B cell (primary cell): ENCODE measurements at regions not wholly inside any gene's neighbourhood (a gene's known extent, or its start where the extent isn't known, plus 50 kb on each side); places are given as distances from the start of the nearest gene placed in this dataset.

Experiments
- ATAC-seq: fragments of 200-7000 bp; cut with Tn5 transposase; one replicate; pipeline ENCODE4 v1.10.0; 2021; ENCODE audit warnings: low read depth, mild to moderate bottlenecking, moderate number of reproducible peaks, moderate library complexity
- CTCF ChIA-PET: fragments of 350-600 bp; sonication (Branson Sonifier 250); formaldehyde crosslinking; loops from one replicate; lab custom pipeline; 2021; ENCODE audit warnings: antibody characterized with exemption, inconsistent platforms; lab: Charles Lee
- POLR2A ChIA-PET: fragments of 350-600 bp; sonication (Branson Sonifier 250); formaldehyde crosslinking; loops from one replicate; lab custom pipeline; 2021; ENCODE audit warnings: antibody characterized with exemption; lab: Charles Lee
- DNase-seq: peaks from one replicate; pipeline ENCODE4 v3.0.0; 2013
- H2AFZ ChIP-seq: 2 replicates; pipeline ENCODE4 v1.6.1; 2012; ENCODE audit warnings: mild to moderate bottlenecking, low read depth, low read length; ENCODE audit not compliant: insufficient read depth, poor library complexity, severe bottlenecking
- H3K27ac ChIP-seq, 2 donors: 1 replicate in 1 of 2; 2 replicates in 1 of 2; pipeline ENCODE4 v1.5.1; 2012 to 2013; ENCODE audit warnings: low read length in 2 of 2, mild to moderate bottlenecking in 2 of 2, moderate library complexity in 1 of 2
- H3K27me3 ChIP-seq, 4 experiments: fragments of 200-600 bp in 1 of 4; sonication (generic) in 1 of 4; replicated peaks in 1 of 4; 1 replicate in 2 of 4; 2 replicates in 2 of 4; pipeline versions ENCODE4 v1.6.1 to v1.7.0; 2013 to 2016; ENCODE audit warnings: low read length in 3 of 4, mild to moderate bottlenecking in 2 of 4, mixed read lengths in 1 of 4, moderate library complexity in 1 of 4; ENCODE audit not compliant: insufficient read depth in 4 of 4, control insufficient read depth in 3 of 4; ENCODE audit errors: control extremely low read depth in 1 of 4
- H3K36me3 ChIP-seq, 2 experiments: replicated peaks in 1 of 2; 1 replicate in 1 of 2; 2 replicates in 1 of 2; pipeline versions ENCODE4 v1.6.1 to v1.7.1; 2013; ENCODE audit warnings: low read length in 1 of 2; ENCODE audit not compliant: insufficient read depth in 2 of 2, control insufficient read depth in 1 of 2; ENCODE audit errors: control extremely low read depth in 1 of 2, extremely low read depth in 1 of 2
- H3K4me1 ChIP-seq, 2 donors: fragments of 200-600 bp in 1 of 2; sonication (generic) in 1 of 2; 1 replicate in 1 of 2; 2 replicates in 1 of 2; pipeline versions ENCODE4 v1.5.1 to v1.6.1; 2013 to 2017; ENCODE audit warnings: low read length in 2 of 2; ENCODE audit not compliant: control insufficient read depth in 2 of 2, insufficient read depth in 2 of 2
- H3K4me2 ChIP-seq: replicated peaks from 2 replicates; pipeline ENCODE3; 2012; ENCODE audit warnings: mild to moderate bottlenecking, low read depth, low read length; ENCODE audit not compliant: poor library complexity, severe bottlenecking
- H3K4me3 ChIP-seq, 5 experiments: fragments of 200-600 bp in 1 of 5; sonication (generic) in 1 of 5; 1 replicate in 3 of 5; 2 replicates in 2 of 5; pipeline versions ENCODE4 v1.5.1 to v1.7.0; 2011 to 2016; ENCODE audit warnings: low read length in 4 of 5, mild to moderate bottlenecking in 4 of 5, low read depth in 2 of 5, control low read depth in 1 of 5, moderate library complexity in 1 of 5; ENCODE audit not compliant: insufficient read depth in 1 of 5; ENCODE audit errors: control extremely low read depth in 1 of 5, extremely low read depth in 1 of 5
- H3K79me2 ChIP-seq: fragments of 200-600 bp; sonication (generic); one replicate; pipeline ENCODE4 v1.6.0; 2016; ENCODE audit warnings: low read length; ENCODE audit not compliant: control insufficient read depth, insufficient read depth
- H3K9ac ChIP-seq: fragments of 200-600 bp; sonication (generic); 2 replicates; pipeline ENCODE4 v1.6.1; 2017; ENCODE audit warnings: mild to moderate bottlenecking, low read length, moderate library complexity
- H3K9me3 ChIP-seq, 3 donors: one replicate each; pipeline versions ENCODE4 v1.6.1 to v1.7.1; 2013; ENCODE audit warnings: low read length in 2 of 3; ENCODE audit not compliant: control insufficient read depth in 2 of 3, insufficient read depth in 1 of 3; ENCODE audit errors: control extremely low read depth in 1 of 3
- H4K20me1 ChIP-seq: 2 replicates; pipeline ENCODE4 v1.6.0; 2012; ENCODE audit warnings: mild to moderate bottlenecking, low read length; ENCODE audit not compliant: insufficient read depth, control insufficient read depth, poor library complexity, severe bottlenecking
- H3K27ac Mint-ChIP-seq: one replicate; pipeline ENCODE4 v1.8.0; 2021; ENCODE audit warnings: mixed read lengths
- H3K27me3 Mint-ChIP-seq: one replicate; pipeline ENCODE4 v1.8.0; 2021; ENCODE audit warnings: mixed read lengths
- H3K4me1 Mint-ChIP-seq: one replicate; pipeline ENCODE4 v1.8.0; 2021; ENCODE audit warnings: mixed read lengths
- H3K4me3 Mint-ChIP-seq: one replicate; pipeline ENCODE4 v1.8.0; 2021; ENCODE audit warnings: mixed read lengths
- H3K9me3 Mint-ChIP-seq: one replicate; pipeline ENCODE4 v1.8.0; 2022; ENCODE audit warnings: mixed read lengths; ENCODE audit not compliant: insufficient read depth
- EZH2 ChIP-seq: IDR thresholded peaks from 2 replicates; pipeline ENCODE4 v1.6.1; 2012; ENCODE audit warnings: borderline replicate concordance, low read depth, mild to moderate bottlenecking, moderate library complexity, low read length; ENCODE audit not compliant: insufficient read depth, poor library complexity, severe bottlenecking
- WGBS: methylation state at CpG from one replicate; pipeline ENCODE4 v1.1.5; 2013; ENCODE audit warnings: missing lambda C conversion rate; ENCODE audit not compliant: insufficient coverage; 5-methylcytosine and 5-hydroxymethylcytosine counted together
- intact Hi-C: fragments of 100-400 bp; cut with micrococcal nuclease; formaldehyde crosslinking; loops from one replicate; pipeline ENCODE4 v1.10.0; 2022
- TF ChIP-seq, protein P1 (sequence below): fragments of 200-600 bp; IDR thresholded peaks from one replicate; pipeline ENCODE4 v1.8.0; 2022; ENCODE audit warnings: antibody characterized with exemption, mild to moderate bottlenecking

DNA sequence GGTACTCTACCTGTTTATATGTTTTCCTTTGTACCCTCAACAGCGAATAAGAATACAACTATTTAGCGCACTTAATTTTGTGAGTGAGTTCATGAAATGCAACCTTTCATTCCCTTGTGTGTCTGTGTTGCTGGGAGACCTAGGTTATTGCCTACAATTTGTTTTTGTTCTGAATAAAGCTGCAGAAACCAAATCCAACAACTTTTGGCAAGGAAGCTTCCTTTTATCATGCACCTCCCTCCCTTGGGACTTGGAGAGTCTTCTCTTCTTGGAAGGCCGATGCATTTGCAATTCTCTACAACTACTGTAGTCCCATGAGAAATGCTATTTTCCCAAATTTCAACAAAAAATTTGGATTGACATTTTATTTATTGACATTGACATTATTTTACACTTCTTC is 1002.4 kb upstream of the CADM2 start:
- Histone ChIP-seq H3K9ac (no peak overlapping the region), H4K20me1 (no peaks in the 10 kb centered on the region), H3K36me3 (no peaks in the 10 kb centered on the region), H3K27ac (no peak overlapping the region), H2AFZ (no peak overlapping the region), H3K79me2 (no peaks in the 10 kb centered on the region), H3K4me3 (no peak overlapping the region), H3K27me3 (no peaks in the 10 kb centered on the region), H3K9me3 (no peaks in the 10 kb centered on the region), H3K4me1 (no peaks in the 10 kb centered on the region), H3K4me2 (no peak overlapping the region)
- CTCF ChIA-PET = no interaction called here
- no peak overlapping the region for H3K27ac Mint-ChIP-seq
- POLR2A ChIA-PET = no interaction called here
- WGBS = no CpG with 5 or more reads among the region's 3 CpGs
- no peaks in the 10 kb centered on the region for H3K4me1 Mint-ChIP-seq
- peaks cover 4% of the 10 kb centered on the region for H3K9me3 Mint-ChIP-seq
- H3K27me3 Mint-ChIP-seq = no peaks in the 10 kb centered on the region
- DNase-seq = no peak
- ATAC-seq = no peak
- H3K4me3 Mint-ChIP-seq = no peak overlapping the region
- TF ChIP-seq EZH2 = no peak
- TF ChIP-seq, protein P1, sequence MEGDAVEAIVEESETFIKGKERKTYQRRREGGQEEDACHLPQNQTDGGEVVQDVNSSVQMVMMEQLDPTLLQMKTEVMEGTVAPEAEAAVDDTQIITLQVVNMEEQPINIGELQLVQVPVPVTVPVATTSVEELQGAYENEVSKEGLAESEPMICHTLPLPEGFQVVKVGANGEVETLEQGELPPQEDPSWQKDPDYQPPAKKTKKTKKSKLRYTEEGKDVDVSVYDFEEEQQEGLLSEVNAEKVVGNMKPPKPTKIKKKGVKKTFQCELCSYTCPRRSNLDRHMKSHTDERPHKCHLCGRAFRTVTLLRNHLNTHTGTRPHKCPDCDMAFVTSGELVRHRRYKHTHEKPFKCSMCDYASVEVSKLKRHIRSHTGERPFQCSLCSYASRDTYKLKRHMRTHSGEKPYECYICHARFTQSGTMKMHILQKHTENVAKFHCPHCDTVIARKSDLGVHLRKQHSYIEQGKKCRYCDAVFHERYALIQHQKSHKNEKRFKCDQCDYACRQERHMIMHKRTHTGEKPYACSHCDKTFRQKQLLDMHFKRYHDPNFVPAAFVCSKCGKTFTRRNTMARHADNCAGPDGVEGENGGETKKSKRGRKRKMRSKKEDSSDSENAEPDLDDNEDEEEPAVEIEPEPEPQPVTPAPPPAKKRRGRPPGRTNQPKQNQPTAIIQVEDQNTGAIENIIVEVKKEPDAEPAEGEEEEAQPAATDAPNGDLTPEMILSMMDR = no peak
- intact Hi-C loops = no loop called here

DNA sequence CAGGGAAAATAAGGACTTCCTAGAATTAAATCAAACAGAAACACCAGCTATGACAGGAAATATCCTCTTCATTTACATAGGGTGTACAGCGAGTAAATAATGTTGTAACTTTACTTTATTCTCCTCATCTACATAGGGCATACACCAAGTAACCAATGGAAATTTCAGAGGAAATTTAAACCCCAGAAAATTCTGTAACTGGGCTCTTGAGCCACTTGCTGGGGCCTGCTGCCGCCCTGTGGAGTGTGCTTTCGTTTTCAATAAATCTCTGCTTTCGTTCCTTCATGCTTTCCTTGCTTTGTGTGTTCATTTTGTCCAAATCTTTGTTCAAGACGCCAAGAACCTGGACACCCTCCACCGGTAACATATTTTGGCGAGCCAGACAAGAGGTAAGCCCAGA is 990.4 kb upstream of the CADM2 start:
- no peaks in the 10 kb centered on the region for H3K79me2 ChIP-seq
- H2AFZ ChIP-seq = no peak overlapping the region
- H3K4me3 ChIP-seq = no peak overlapping the region
- no peaks in the 10 kb centered on the region for H3K27me3 Mint-ChIP-seq
- H3K9ac ChIP-seq = no peak overlapping the region
- POLR2A ChIA-PET = no interaction called here
- CTCF ChIA-PET = no interaction called here
- intact Hi-C loops = no loop called here
- H3K27ac ChIP-seq = no peak overlapping the region
- H3K36me3 ChIP-seq = no peaks in the 10 kb centered on the region
- no peaks in the 10 kb centered on the region for H3K9me3 ChIP-seq
- no peaks in the 10 kb centered on the region for H4K20me1 ChIP-seq
- ATAC-seq (no peak), DNase-seq (no peak)
- TF ChIP-seq, protein P1 = no peak
- no peak for TF ChIP-seq EZH2
- no peaks in the 10 kb centered on the region for H3K27me3 ChIP-seq
- no peak overlapping the region for H3K4me3 Mint-ChIP-seq
- H3K9me3 Mint-ChIP-seq = peaks cover 3% of the 10 kb centered on the region
- no peak overlapping the region for H3K27ac Mint-ChIP-seq
- H3K4me2 ChIP-seq = no peak overlapping the region
- H3K4me1 Mint-ChIP-seq = no peaks in the 10 kb centered on the region
- WGBS = 82% methylated on average over 6 of the region's 7 CpGs
- H3K4me1 ChIP-seq = no peaks in the 10 kb centered on the region
